H1 (cell line): ENCODE measurements at regions not wholly inside any gene's neighbourhood (a gene's known extent, or its start where the extent isn't known, plus 50 kb on each side); places are given as distances from the start of the nearest gene placed in this dataset.

Source experiments
- CTCF ChIA-PET: fragments of 300-600 bp; sonication (Branson Sonifier 250); formaldehyde crosslinking; loops from one replicate; lab custom pipeline; 2021; ENCODE audit not compliant: partially characterized antibody; lab: Charles Lee
- POLR2A ChIA-PET: fragments of 300-600 bp; sonication (Branson Sonifier 250); formaldehyde crosslinking; loops from one replicate; lab custom pipeline; 2021; ENCODE audit warnings: inconsistent platforms; ENCODE audit not compliant: partially characterized antibody; lab: Charles Lee
- DNase-seq, 2 experiments: peaks; one replicate each; pipeline versions ENCODE4 v3.0.0 to v3.0.0-alpha.2; 2010 to 2022; ENCODE audit warnings: low spot score in 2 of 2, low read depth in 1 of 2, mixed read lengths in 1 of 2
- FAIRE-seq: peaks from 2 replicates; lab custom pipeline; 2011; peaks lifted over from hg19 to GRCh38; lab: Jason Lieb, UNC
- H2AFZ ChIP-seq: 2 replicates; pipeline ENCODE4 v1.8.1; 2012; ENCODE audit warnings: low read length, inconsistent platforms
- H2AK5ac ChIP-seq: 2 replicates; pipeline ENCODE4 v1.6.1; 2013; ENCODE audit warnings: low read depth, low read length
- H2BK120ac ChIP-seq: replicated peaks from 2 replicates; pipeline ENCODE3; 2013; ENCODE audit warnings: low read depth, low read length, inconsistent platforms
- H2BK12ac ChIP-seq: 2 replicates; pipeline ENCODE4 v1.6.1; 2013; ENCODE audit warnings: low read depth, low read length
- H2BK15ac ChIP-seq: 2 replicates; pipeline ENCODE4 v1.6.1; 2013; ENCODE audit warnings: low read length
- H2BK20ac ChIP-seq: 2 replicates; pipeline ENCODE4 v1.6.1; 2013; ENCODE audit warnings: low read length
- H2BK5ac ChIP-seq: 2 replicates; pipeline ENCODE4 v1.6.1; 2013; ENCODE audit warnings: low read depth, low read length
- H3K14ac ChIP-seq: 2 replicates; pipeline ENCODE4 v1.6.1; 2013; ENCODE audit warnings: inconsistent platforms; ENCODE audit not compliant: insufficient read length
- H3K18ac ChIP-seq: 2 replicates; pipeline ENCODE4 v1.6.1; 2013; ENCODE audit warnings: low read length; ENCODE audit errors: extremely low read depth
- H3K23ac ChIP-seq: 2 replicates; pipeline ENCODE4 v1.6.1; 2013; ENCODE audit warnings: inconsistent platforms; ENCODE audit not compliant: insufficient read length
- H3K23me2 ChIP-seq: 2 replicates; pipeline ENCODE4 v1.6.1; 2013; ENCODE audit warnings: low read depth, low read length
- H3K27ac ChIP-seq: 2 replicates; pipeline ENCODE4 v1.6.1; 2011; ENCODE audit warnings: low read depth, low read length, inconsistent platforms
- H3K27me3 ChIP-seq, 4 experiments: replicated peaks in 1 of 4; 1 replicate in 1 of 4; 2 replicates in 3 of 4; pipeline versions ENCODE4 v1.6.1 to v1.8.1; 2011 to 2013; ENCODE audit warnings: low read length in 3 of 4, mild to moderate bottlenecking in 3 of 4, inconsistent platforms in 2 of 4, mixed read lengths in 2 of 4, moderate library complexity in 1 of 4; ENCODE audit not compliant: control insufficient read depth in 3 of 4, insufficient read depth in 3 of 4; ENCODE audit errors: extremely low read depth in 1 of 4
- H3K36me3 ChIP-seq, 4 experiments: 2 replicates each; pipeline versions ENCODE4 v1.6.1 to v1.8.1; 2011 to 2013; ENCODE audit warnings: mild to moderate bottlenecking in 4 of 4, low read length in 3 of 4, moderate library complexity in 2 of 4, control low read depth in 1 of 4, inconsistent platforms in 1 of 4; ENCODE audit not compliant: insufficient read depth in 4 of 4, control insufficient read depth in 2 of 4
- H3K4ac ChIP-seq: replicated peaks from 2 replicates; pipeline ENCODE3; 2013; ENCODE audit warnings: low read length, low read depth, mixed read lengths, inconsistent platforms; ENCODE audit not compliant: insufficient read length
- H3K4me1 ChIP-seq, 4 experiments: replicated peaks in 1 of 4; 1 replicate in 1 of 4; 2 replicates in 3 of 4; pipeline versions ENCODE4 v1.6.1 to v1.8.1; 2011 to 2013; ENCODE audit warnings: low read length in 3 of 4, inconsistent platforms in 2 of 4, mixed read lengths in 1 of 4; ENCODE audit not compliant: insufficient read depth in 4 of 4, control insufficient read depth in 3 of 4
- H3K4me2 ChIP-seq, 2 experiments: 2 replicates each; pipeline versions ENCODE4 v1.6.1 to v1.8.1; 2011 to 2013; ENCODE audit warnings: low read depth in 2 of 2, low read length in 2 of 2, control low read depth in 1 of 2, inconsistent platforms in 1 of 2, mild to moderate bottlenecking in 1 of 2; ENCODE audit not compliant: insufficient read depth in 1 of 2
- H3K4me3 ChIP-seq, 4 experiments: fragments of 200-600, 300-600 bp in 1 of 4; sonication (generic), shearing (Covaris generic), sonication (Bioruptor Twin) in 1 of 4; 2 replicates each; pipeline versions ENCODE4 v1.5.1 to v1.8.1; 2011 to 2016; ENCODE audit warnings: low read length in 4 of 4, low read depth in 3 of 4, control low read depth in 2 of 4, inconsistent platforms in 2 of 4, mild to moderate bottlenecking in 2 of 4, mixed read lengths in 1 of 4, moderate library complexity in 1 of 4; ENCODE audit not compliant: insufficient read depth in 2 of 4; ENCODE audit errors: extremely low read depth in 1 of 4
- H3K56ac ChIP-seq: replicated peaks from 2 replicates; pipeline ENCODE3; 2013; ENCODE audit warnings: low read depth, mild to moderate bottlenecking, mixed read lengths, low read length, inconsistent platforms; ENCODE audit not compliant: insufficient read length
- H3K79me1 ChIP-seq: 2 replicates; pipeline ENCODE4 v1.6.1; 2013; ENCODE audit warnings: low read depth, low read length, control low read depth
- H3K79me2 ChIP-seq, 2 experiments: 2 replicates each; pipeline versions ENCODE4 v1.6.1 to v1.8.1; 2012 to 2013; ENCODE audit warnings: low read length in 2 of 2, mild to moderate bottlenecking in 2 of 2, inconsistent platforms in 1 of 2; ENCODE audit not compliant: insufficient read depth in 2 of 2, control insufficient read depth in 1 of 2
- H3K9ac ChIP-seq, 4 experiments: replicated peaks in 1 of 4; 1 replicate in 1 of 4; 2 replicates in 3 of 4; pipeline versions ENCODE4 v1.6.1 to v1.8.1; 2011 to 2013; ENCODE audit warnings: low read depth in 3 of 4, low read length in 3 of 4, control low read depth in 2 of 4, mild to moderate bottlenecking in 2 of 4, moderate library complexity in 2 of 4, inconsistent platforms in 1 of 4; ENCODE audit errors: extremely low read depth in 1 of 4
- H3K9me3 ChIP-seq, 2 experiments: 2 replicates each; pipeline versions ENCODE4 v1.6.1 to v1.8.1; 2012 to 2013; ENCODE audit warnings: mild to moderate bottlenecking in 2 of 2, moderate library complexity in 2 of 2, control low read depth in 1 of 2, inconsistent platforms in 1 of 2, low read depth in 1 of 2, low read length in 1 of 2, mixed read lengths in 1 of 2; ENCODE audit not compliant: insufficient read depth in 2 of 2
- H4K20me1 ChIP-seq, 2 experiments: replicated peaks in 1 of 2; 2 replicates each; pipeline versions ENCODE3 to v1.8.1; 2011 to 2013; ENCODE audit warnings: inconsistent platforms in 2 of 2, low read length in 2 of 2, mild to moderate bottlenecking in 1 of 2; ENCODE audit not compliant: insufficient read depth in 2 of 2, control insufficient read depth in 1 of 2
- H4K5ac ChIP-seq: 2 replicates; pipeline ENCODE4 v1.6.1; 2013; ENCODE audit warnings: low read length, low read depth, mixed read lengths, inconsistent platforms; ENCODE audit not compliant: insufficient read length
- H4K8ac ChIP-seq: 2 replicates; pipeline ENCODE4 v1.8.0; 2013; ENCODE audit warnings: mild to moderate bottlenecking, moderate library complexity, low read length, inconsistent platforms; ENCODE audit not compliant: insufficient read depth; ENCODE audit errors: extremely low read depth
- H4K91ac ChIP-seq: replicated peaks from 2 replicates; pipeline ENCODE3; 2013; ENCODE audit warnings: low read length, mixed read lengths, inconsistent platforms; ENCODE audit not compliant: insufficient read length
- ATF3 ChIP-seq: IDR thresholded peaks from 2 replicates; pipeline ENCODE4 v1.6.1; 2011; ENCODE audit warnings: low read depth, mild to moderate bottlenecking, low read length; ENCODE audit not compliant: insufficient read depth
- CEBPB ChIP-seq: IDR thresholded peaks from 2 replicates; pipeline ENCODE4 v1.6.1; 2012; ENCODE audit warnings: low read depth, low read length
- NRF1 ChIP-seq: IDR thresholded peaks from 2 replicates; pipeline ENCODE4 v1.6.1; 2011; ENCODE audit warnings: mild to moderate bottlenecking, low read depth, low read length, improper control_type of control experiment
- RXRA ChIP-seq: IDR thresholded peaks from 2 replicates; pipeline ENCODE4 v1.6.1; 2011; ENCODE audit warnings: low read depth, mild to moderate bottlenecking, low read length, moderate library complexity; ENCODE audit not compliant: insufficient read depth
- USF2 ChIP-seq: IDR thresholded peaks from 2 replicates; pipeline ENCODE4 v1.6.1; 2011; ENCODE audit warnings: low read length, improper control_type of control experiment
- WGBS, 2 experiments: shearing (Covaris generic) in 1 of 2; methylation state at CpG; one replicate each; pipeline versions ENCODE4 v1.1.6 to v1.1.7; 2013 to 2015; ENCODE audit warnings: low lambda C conversion rate in 2 of 2, mixed read lengths in 2 of 2, inconsistent platforms in 1 of 2, low coverage in 1 of 2, missing lambda C conversion rate in 1 of 2; ENCODE audit not compliant: insufficient replicate concordance in 2 of 2, insufficient coverage in 1 of 2, insufficient read length in 1 of 2; ENCODE audit errors: extremely low coverage in 1 of 2, missing lambda C conversion rate in 1 of 2; 5-methylcytosine and 5-hydroxymethylcytosine counted together

GRCh38 chr4:177809791-177810190 is 367.6 kb upstream of the AGA start:
- Histone ChIP-seq H3K23ac (no peak overlapping the region), H2BK120ac (no peak overlapping the region), H3K36me3 (no peaks in the 10 kb centered on the region), H2AFZ (no peak overlapping the region), H3K23me2 (no peaks in the 10 kb centered on the region), H2BK15ac (no peak overlapping the region), H3K4me1 (no peaks in the 10 kb centered on the region), H2BK5ac (no peak overlapping the region), H3K79me1 (no peaks in the 10 kb centered on the region), H3K9ac (no peak overlapping the region), H4K5ac (no peak overlapping the region), H4K8ac (no peak overlapping the region), H2BK12ac (no peak overlapping the region), H4K20me1 (no peaks in the 10 kb centered on the region), H2BK20ac (no peak overlapping the region), H4K91ac (no peak overlapping the region), H3K4ac (no peak overlapping the region), H3K14ac (no peak overlapping the region), H3K4me3 (no peak overlapping the region), H3K18ac (no peak overlapping the region), H3K9me3 (no peaks in the 10 kb centered on the region), H2AK5ac (no peak overlapping the region), H3K27ac (no peak overlapping the region), H3K79me2 (no peaks in the 10 kb centered on the region), H3K56ac (no peak overlapping the region), H3K4me2 (no peak overlapping the region), H3K27me3 (no peaks in the 10 kb centered on the region)
- no peak for FAIRE-seq
- TF ChIP-seq USF2 = no peak
- no peak for TF ChIP-seq ATF3
- TF ChIP-seq CEBPB = no peak
- TF ChIP-seq NRF1 = no peak
- no peak for TF ChIP-seq RXRA
- ChIA-PET POLR2A (no interaction called here), CTCF (no interaction called here)
- 93% methylated on average over 3 of the region's 3 CpGs; no CpG with 5 or more reads in 1 of the 2 experiments for WGBS, 2 experiments
- no peak for DNase-seq
